LNCaP clone FGC (cell line): ENCODE measurements at regions not wholly inside any gene's neighbourhood (a gene's known extent, or its start where the extent isn't known, plus 50 kb on each side); places are given as distances from the start of the nearest gene placed in this dataset.
"Not testable (repeated sequence)": the region's sequence is repeated elsewhere in the genome, so short reads cannot be mapped to it uniquely, and the experiment has no call there.

ENCODE experiments used
- DNase-seq: peaks from one replicate; pipeline ENCODE4 v3.0.0-alpha.2; 2011; ENCODE audit warnings: low read depth
- H3K4me3 ChIP-seq: 2 replicates; pipeline ENCODE4 v1.5.1; 2011; ENCODE audit warnings: mild to moderate bottlenecking, low read depth, low read length, control low read depth
- CTCF ChIP-seq: IDR thresholded peaks from 2 replicates; pipeline ENCODE4 v1.5.1; 2012; ENCODE audit warnings: mild to moderate bottlenecking; ENCODE audit not compliant: control insufficient read depth, insufficient read depth; ENCODE audit errors: extremely low read depth

GRCh38 chr20:47905628-47906347 is 120.5 kb upstream of the SULF2 start:
- no peak overlapping the region for H3K4me3 ChIP-seq
- TF ChIP-seq CTCF = no peak
- no peak for DNase-seq

GRCh38 chr20:47903009-47903408 is 117.7 kb upstream of the SULF2 start:
- H3K4me3 ChIP-seq, DNase-seq: not testable (repeated sequence)

- not testable (repeated sequence) for H3K4me3 ChIP-seq, DNase-seq
These were observed 114.0 kb upstream of the SULF2 start for GRCh38 chr20:47899313-47899712.

GRCh38 chr20:47897461-47897860 is 112.2 kb upstream of the SULF2 start:
- H3K4me3 ChIP-seq = no peak overlapping the region
- no peak for DNase-seq
- no peak for TF ChIP-seq CTCF

- not testable (repeated sequence) for H3K4me3 ChIP-seq, DNase-seq
These were observed 107.4 kb upstream of the SULF2 start for GRCh38 chr20:47892681-47893080.

GRCh38 chr20:47890708-47891107 is 105.4 kb upstream of the SULF2 start:
- not testable (repeated sequence) for H3K4me3 ChIP-seq, DNase-seq

- DNase-seq, H3K4me3 ChIP-seq: not testable (repeated sequence)
These were observed 104.5 kb upstream of the SULF2 start for GRCh38 chr20:47889751-47890150.

GRCh38 chr20:47888351-47888750 is 103.1 kb upstream of the SULF2 start:
- no peak overlapping the region for H3K4me3 ChIP-seq
- no peak for DNase-seq
- no peak for TF ChIP-seq CTCF

- no peak for TF ChIP-seq CTCF
- no peak for DNase-seq
These were observed 102.3 kb upstream of the SULF2 start for GRCh38 chr20:47887477-47888080.

GRCh38 chr20:47887064-47887463 is 101.8 kb upstream of the SULF2 start:
- no peak for DNase-seq
- no peak for TF ChIP-seq CTCF
- no peak overlapping the region for H3K4me3 ChIP-seq

More at GRCh38 chr20:47887477-47888080, 102.3 kb upstream of the SULF2 start:
- no peak overlapping the region for H3K4me3 ChIP-seq
